GM12865 (cell line): ENCODE measurements at regions not wholly inside any gene's neighbourhood (a gene's known extent, or its start where the extent isn't known, plus 50 kb on each side); places are given as distances from the start of the nearest gene placed in this dataset.
"Not testable (repeated sequence)": the region's sequence is repeated elsewhere in the genome, so short reads cannot be mapped to it uniquely, and the experiment has no call there.

ENCODE experiments used
- DNase-seq: peaks from one replicate; pipeline ENCODE4 v3.0.0; 2010; ENCODE audit warnings: low read depth
- H3K4me3 ChIP-seq: 2 replicates; pipeline ENCODE4 v1.5.1; 2011; ENCODE audit warnings: mild to moderate bottlenecking, low read depth, low read length, control low read depth
- TF ChIP-seq, protein P1 (sequence below): IDR thresholded peaks from 2 replicates; pipeline ENCODE4 v1.5.1; 2011; ENCODE audit warnings: low read length, control low read depth, low read depth, inconsistent platforms; ENCODE audit not compliant: insufficient read depth; ENCODE audit errors: missing control alignments

DNA sequence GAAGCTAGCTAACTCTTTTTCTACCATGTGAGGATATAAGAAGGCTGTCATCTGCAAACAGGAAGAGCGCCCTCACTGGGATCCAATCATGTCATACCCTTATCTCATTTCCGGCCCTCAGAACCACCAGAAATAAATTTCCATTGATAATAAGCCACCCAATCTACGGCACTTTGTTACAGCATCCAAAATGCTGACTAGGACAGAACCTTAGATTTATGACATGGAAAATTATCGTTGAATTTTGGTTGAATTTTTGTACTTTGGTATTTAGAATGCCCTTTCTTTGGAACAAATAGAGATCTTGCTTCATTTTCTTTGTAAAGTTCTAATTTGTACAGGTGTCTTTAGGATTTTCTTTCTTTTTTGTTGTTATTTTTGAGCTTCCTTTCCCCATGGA lies 53.3 kb upstream of the CYLC2 start:
- H3K4me3 ChIP-seq: no peak overlapping the region
- DNase-seq: no peak
- TF ChIP-seq, protein P1, sequence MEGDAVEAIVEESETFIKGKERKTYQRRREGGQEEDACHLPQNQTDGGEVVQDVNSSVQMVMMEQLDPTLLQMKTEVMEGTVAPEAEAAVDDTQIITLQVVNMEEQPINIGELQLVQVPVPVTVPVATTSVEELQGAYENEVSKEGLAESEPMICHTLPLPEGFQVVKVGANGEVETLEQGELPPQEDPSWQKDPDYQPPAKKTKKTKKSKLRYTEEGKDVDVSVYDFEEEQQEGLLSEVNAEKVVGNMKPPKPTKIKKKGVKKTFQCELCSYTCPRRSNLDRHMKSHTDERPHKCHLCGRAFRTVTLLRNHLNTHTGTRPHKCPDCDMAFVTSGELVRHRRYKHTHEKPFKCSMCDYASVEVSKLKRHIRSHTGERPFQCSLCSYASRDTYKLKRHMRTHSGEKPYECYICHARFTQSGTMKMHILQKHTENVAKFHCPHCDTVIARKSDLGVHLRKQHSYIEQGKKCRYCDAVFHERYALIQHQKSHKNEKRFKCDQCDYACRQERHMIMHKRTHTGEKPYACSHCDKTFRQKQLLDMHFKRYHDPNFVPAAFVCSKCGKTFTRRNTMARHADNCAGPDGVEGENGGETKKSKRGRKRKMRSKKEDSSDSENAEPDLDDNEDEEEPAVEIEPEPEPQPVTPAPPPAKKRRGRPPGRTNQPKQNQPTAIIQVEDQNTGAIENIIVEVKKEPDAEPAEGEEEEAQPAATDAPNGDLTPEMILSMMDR: no peak

DNA sequence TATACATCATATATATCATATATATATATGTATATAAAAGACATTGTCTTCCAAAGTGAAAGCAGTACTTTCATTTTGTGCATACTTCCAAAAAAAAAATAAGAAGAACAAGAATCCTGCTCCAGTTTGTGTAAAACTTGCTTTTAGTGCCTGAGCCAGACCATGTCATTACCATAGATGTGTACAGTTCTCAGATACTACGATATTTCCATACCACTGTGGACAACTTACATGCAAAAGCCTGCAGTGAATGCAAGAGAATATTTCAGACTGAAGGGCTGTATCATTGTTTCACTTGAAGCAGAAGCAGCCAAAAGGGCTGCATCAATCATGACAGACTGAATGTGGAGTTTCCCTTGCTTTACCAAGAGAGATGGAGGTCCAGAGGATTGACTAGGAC lies 72.6 kb upstream of the CYLC2 start:
- TF ChIP-seq, protein P1: no peak
- no peak overlapping the region for H3K4me3 ChIP-seq
- DNase-seq: no peak

DNA sequence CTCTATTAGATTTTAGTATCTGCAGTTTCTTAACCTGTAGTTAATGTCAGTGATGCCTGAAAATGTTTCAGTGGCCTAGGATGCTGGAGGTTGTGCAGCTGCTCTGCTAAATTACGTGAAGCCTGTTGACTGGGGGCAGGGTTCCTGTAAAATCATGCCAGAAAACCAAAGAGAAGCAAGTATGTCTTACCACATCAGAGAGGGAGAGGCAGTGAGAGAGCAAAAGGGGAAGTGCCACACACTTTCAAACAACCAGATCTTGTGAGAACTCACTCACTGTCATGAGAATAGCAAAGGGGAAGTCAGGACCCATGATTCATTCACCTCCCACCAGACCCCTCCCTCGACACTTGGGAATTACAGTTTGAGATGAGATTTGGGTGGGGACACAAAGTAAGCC lies 83.9 kb upstream of the CYLC2 start:
- TF ChIP-seq, protein P1: no peak
- no peak overlapping the region for H3K4me3 ChIP-seq
- DNase-seq: no peak

DNA sequence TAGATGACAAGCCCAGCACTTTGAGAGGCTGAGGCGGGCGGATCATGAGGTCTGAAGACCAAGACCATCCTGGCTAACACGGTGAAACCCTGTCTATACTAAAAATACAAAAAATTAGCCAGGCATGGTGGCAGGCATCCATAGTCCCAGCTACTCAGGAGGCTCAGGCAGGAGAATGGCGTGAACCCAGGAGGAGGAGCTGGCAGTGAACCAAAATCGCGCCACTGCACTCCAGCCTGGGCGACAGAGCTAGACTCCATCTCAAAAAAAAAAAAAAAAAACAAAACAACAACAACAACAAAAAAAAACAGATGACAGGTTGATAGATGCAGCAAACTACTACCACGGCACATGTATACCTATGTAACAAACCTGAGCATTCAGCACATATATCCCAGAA lies 89.3 kb upstream of the CYLC2 start:
- DNase-seq, H3K4me3 ChIP-seq: not testable (repeated sequence)

DNA sequence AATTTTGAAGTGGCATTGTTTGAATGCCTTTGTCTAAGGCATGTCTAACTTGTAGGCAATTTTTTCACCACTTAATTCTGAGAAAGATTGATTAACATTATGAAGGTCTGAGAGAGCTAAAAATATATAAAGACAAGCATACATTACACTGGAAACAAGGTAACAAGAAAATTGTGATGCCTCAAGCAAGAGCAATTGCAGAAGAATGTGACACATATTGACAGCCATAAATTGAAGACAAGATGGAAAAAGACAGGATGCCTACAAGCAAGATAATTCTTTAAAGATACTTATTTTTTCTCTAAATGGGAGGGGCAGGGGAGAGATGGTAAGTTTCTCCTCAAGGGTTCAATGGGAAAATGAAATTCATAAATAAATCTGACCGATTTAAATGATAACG lies 103.1 kb upstream of the CYLC2 start:
- DNase-seq: no peak
- TF ChIP-seq, protein P1: no peak

DNA sequence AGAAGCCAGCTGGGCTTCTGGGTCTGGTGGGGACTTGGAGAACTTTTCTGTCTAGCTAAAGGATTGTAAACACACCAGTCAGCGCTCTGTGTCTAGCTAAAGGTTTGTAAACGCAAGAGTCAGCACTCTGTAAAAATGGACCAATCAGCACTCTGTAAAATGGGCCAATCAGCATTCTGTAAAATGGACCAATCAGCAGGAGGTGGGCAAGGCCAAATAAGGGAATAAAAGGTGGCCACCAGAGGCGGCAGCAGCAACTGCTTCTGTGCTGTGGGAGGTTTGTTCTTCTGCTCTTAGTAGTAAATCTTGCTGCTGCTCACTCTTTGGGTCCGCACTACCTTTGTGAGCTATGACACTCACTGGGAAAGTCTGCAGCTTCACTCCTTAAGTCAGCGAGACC lies 106.4 kb upstream of the CYLC2 start:
- not testable (repeated sequence) for H3K4me3 ChIP-seq

More for the DNA sequence above, 103.1 kb upstream of the CYLC2 start:
- H3K4me3 ChIP-seq: no peak overlapping the region

DNA sequence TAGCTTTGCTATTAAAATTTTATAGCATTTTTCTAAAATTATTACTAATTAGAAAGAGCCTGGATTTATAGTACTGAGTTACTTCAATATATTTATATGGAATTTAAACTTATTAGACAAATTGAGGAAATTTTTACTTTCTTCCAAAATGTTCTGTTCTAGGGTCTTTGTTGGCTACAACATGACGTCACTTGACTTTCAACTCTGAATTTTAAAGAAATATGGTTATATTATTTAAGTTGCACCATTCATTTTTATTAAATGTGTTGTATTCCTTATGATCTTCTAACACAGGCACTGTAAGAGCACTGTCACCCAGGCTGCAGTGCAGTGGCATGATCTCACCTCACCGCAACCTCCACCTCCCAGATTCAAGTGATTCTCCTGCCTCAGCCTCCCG lies 119.4 kb upstream of the CYLC2 start:
- TF ChIP-seq, protein P1: no peak
- DNase-seq: no peak

More for the DNA sequence above, 106.4 kb upstream of the CYLC2 start:
- not testable (repeated sequence) for DNase-seq

DNA sequence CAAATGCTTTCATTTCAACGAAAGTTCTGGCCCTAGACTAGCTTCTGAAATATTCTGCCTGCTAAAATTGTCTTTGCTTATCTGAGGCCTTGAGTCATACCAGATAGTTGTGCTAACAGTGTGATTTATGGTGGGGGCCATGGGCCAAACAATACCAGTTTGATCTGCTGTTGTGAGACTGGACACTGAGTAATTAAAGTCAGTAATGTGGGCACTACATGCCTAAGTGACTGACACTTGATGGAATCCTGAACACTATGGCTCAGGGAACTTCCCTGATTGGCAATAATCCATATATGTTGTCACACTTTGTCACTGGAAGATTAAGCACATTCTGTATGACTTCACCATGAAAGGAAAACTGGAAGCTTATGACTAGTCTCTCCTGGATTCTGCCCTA lies 127.6 kb upstream of the CYLC2 start:
- TF ChIP-seq, protein P1: no peak
- DNase-seq: no peak
- no peak overlapping the region for H3K4me3 ChIP-seq

More for the DNA sequence above, 119.4 kb upstream of the CYLC2 start:
- no peak overlapping the region for H3K4me3 ChIP-seq
